Panc1 (cell line): ENCODE measurements at regions not wholly inside any gene's neighbourhood (a gene's known extent, or its start where the extent isn't known, plus 50 kb on each side); places are given as distances from the start of the nearest gene placed in this dataset.
A peak's percentile ranks its signal among the peaks of the same experiment; 100 is the strongest.

Experiments used
- ATAC-seq: fragments of 200-7000 bp; cut with Tn5 transposase; 2 replicates; pipeline ENCODE4 v1.9.1; 2020; ENCODE audit warnings: mild to moderate bottlenecking, moderate library complexity
- BruUV-seq: library from RNA; stranded (reverse); fragments of 400-500 nt; replicated peaks from 2 replicates; lab custom pipeline; 2021; lab: Mats Ljungman, UMichigan
- CTCF ChIA-PET: fragments of 300-600 bp; sonication (Branson Sonifier 250); formaldehyde crosslinking; loops from one replicate; lab custom pipeline; 2022; ENCODE audit warnings: antibody characterized with exemption; lab: Charles Lee
- POLR2A ChIA-PET: fragments of 300-600 bp; sonication (Branson Sonifier 250); formaldehyde crosslinking; loops from one replicate; lab custom pipeline; 2022; ENCODE audit warnings: antibody characterized with exemption; lab: Charles Lee
- DNase-seq: peaks from one replicate; pipeline ENCODE4 v3.0.0-alpha.2; 2010; ENCODE audit warnings: low read depth, low spot score
- H3K27ac ChIP-seq: 2 replicates; pipeline ENCODE4 v1.5.1; 2011; ENCODE audit warnings: mild to moderate bottlenecking, low read length, inconsistent platforms
- H3K27me3 ChIP-seq: fragments of 200-500 bp; sonication (Bioruptor generic); 2 replicates; pipeline ENCODE4 v1.6.0; 2014; ENCODE audit warnings: low read length, inconsistent platforms; ENCODE audit not compliant: control insufficient read depth, insufficient read depth
- H3K36me3 ChIP-seq: fragments of 200-500 bp; sonication (Bioruptor generic); 2 replicates; pipeline ENCODE4 v1.5.1; 2014; ENCODE audit warnings: inconsistent platforms, mild to moderate bottlenecking, low read length, moderate library complexity; ENCODE audit not compliant: control insufficient read depth, insufficient read depth
- H3K4me1 ChIP-seq: 2 replicates; pipeline ENCODE4 v1.5.1; 2011; ENCODE audit warnings: inconsistent platforms, mild to moderate bottlenecking, low read length, moderate library complexity; ENCODE audit not compliant: control insufficient read depth, insufficient read depth
- H3K4me3 ChIP-seq, 2 experiments: 2 replicates each; pipeline ENCODE4 v1.5.1; 2011 to 2012; ENCODE audit warnings: low read depth in 2 of 2, low read length in 2 of 2, mild to moderate bottlenecking in 2 of 2, inconsistent platforms in 1 of 2, moderate library complexity in 1 of 2
- H3K9me3 ChIP-seq: fragments of 200-500 bp; sonication (Bioruptor generic); 2 replicates; pipeline ENCODE4 v1.5.1; 2014; ENCODE audit warnings: low read depth, mild to moderate bottlenecking, inconsistent platforms, low read length, moderate library complexity; ENCODE audit not compliant: control insufficient read depth, insufficient read depth
- CTCF ChIP-seq: fragments of 450-650 bp; IDR thresholded peaks from 2 replicates; pipeline ENCODE4 v1.5.1; 2017; ENCODE audit warnings: mild to moderate bottlenecking
- POLR2AphosphoS5 ChIP-seq: IDR thresholded peaks from 2 replicates; pipeline ENCODE4 v1.6.1; 2012; ENCODE audit warnings: mild to moderate bottlenecking, low read depth, low read length, moderate library complexity
- SIN3A ChIP-seq: IDR thresholded peaks from 2 replicates; pipeline ENCODE4 v1.6.1; 2012; ENCODE audit warnings: low read depth, mild to moderate bottlenecking, low read length, moderate library complexity, borderline replicate concordance; ENCODE audit not compliant: insufficient read depth
- TCF7L2 ChIP-seq: IDR thresholded peaks from 2 replicates; pipeline ENCODE4 v1.6.1; 2011; ENCODE audit warnings: mild to moderate bottlenecking, low read depth, low read length, inconsistent platforms
- in situ Hi-C: cut with HindIII; loops from 2 replicates; pipeline ENCODE4 v1.10.0; 2016; ENCODE audit warnings: low sequenced_read_pairs, low pct_unique_long_range_greater_than_20kb
- intact Hi-C: fragments of 100-400 bp; cut with micrococcal nuclease; formaldehyde crosslinking; loops from one replicate; pipeline ENCODE4 v1.10.0; 2022; ENCODE audit not compliant: unreplicated experiment
- TF ChIP-seq, protein P1 (sequence below), 2 experiments: IDR thresholded peaks; 2 replicates each; pipeline ENCODE4 v1.6.1; 2011 to 2012; ENCODE audit warnings: low read depth in 2 of 2, control low read depth in 1 of 2, low read length in 1 of 2, mild to moderate bottlenecking in 1 of 2, moderate library complexity in 1 of 2; ENCODE audit not compliant: insufficient read depth in 1 of 2

- DNase-seq = no peak
- CTCF ChIA-PET = no interaction called here
Measured at GRCh38 chr15:98567951-98568350, 80.4 kb upstream of the IGF1R start.

DNA sequence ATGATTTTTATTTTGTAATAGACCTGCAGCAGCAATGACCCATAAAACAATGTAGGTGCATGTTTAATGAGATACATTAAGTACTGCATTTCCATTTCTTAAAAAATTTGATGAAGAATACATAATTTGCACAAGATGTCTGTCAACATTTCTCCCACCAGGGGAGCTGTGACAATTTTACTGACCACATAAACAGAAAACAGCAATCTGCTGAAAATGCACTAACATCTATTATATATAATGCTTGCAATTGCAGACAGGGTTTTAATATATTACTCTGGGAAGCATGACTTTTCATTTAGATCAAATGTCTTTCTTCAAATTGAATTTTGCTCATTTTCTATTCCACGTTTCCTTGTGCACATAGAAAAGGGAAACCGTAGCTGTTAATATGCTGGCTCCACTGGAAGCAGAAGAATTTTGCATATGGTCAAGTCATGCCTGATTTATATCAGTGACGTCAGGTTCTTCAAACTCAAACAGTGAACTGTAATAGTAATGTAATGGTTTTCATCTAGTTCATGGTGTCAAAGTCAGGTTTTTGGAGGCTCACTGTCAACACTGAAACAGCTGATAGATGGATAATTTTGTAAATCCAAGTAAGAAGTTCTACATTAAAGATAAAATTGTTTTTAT lies 79.8 kb upstream of the IGF1R start:
- BruUV-seq = no TSS peak
- DNase-seq (no peak), ATAC-seq (no peak)
- Histone ChIP-seq H3K36me3 (no peaks in the 10 kb centered on the region), H3K9me3 (no peaks in the 10 kb centered on the region), H3K4me1 (no peaks in the 10 kb centered on the region), H3K4me3 (no peak overlapping the region), H3K27ac (no peak overlapping the region), H3K27me3 (no peaks in the 10 kb centered on the region; the same call in 1 of the 2 replicates)
- in situ Hi-C loops (no loop called here), intact Hi-C loops (no loop called here)
- POLR2A ChIA-PET = interaction anchor here (0.6 kb wide), 1 partner anchor 8 kb away, joined by 3 read pairs; no protein-coding TSS in a partner anchor
- TF ChIP-seq SIN3A = no peak
- CTCF ChIA-PET = interaction anchor here (0.6 kb wide), 1 partner anchor 26 kb away, joined by 7 read pairs; no protein-coding TSS in a partner anchor

More at GRCh38 chr15:98567951-98568350, 80.4 kb upstream of the IGF1R start:
- TF ChIP-seq TCF7L2 (no peak), POLR2AphosphoS5 (no peak), CTCF (no peak), SIN3A (no peak)
- TF ChIP-seq, protein P1, sequence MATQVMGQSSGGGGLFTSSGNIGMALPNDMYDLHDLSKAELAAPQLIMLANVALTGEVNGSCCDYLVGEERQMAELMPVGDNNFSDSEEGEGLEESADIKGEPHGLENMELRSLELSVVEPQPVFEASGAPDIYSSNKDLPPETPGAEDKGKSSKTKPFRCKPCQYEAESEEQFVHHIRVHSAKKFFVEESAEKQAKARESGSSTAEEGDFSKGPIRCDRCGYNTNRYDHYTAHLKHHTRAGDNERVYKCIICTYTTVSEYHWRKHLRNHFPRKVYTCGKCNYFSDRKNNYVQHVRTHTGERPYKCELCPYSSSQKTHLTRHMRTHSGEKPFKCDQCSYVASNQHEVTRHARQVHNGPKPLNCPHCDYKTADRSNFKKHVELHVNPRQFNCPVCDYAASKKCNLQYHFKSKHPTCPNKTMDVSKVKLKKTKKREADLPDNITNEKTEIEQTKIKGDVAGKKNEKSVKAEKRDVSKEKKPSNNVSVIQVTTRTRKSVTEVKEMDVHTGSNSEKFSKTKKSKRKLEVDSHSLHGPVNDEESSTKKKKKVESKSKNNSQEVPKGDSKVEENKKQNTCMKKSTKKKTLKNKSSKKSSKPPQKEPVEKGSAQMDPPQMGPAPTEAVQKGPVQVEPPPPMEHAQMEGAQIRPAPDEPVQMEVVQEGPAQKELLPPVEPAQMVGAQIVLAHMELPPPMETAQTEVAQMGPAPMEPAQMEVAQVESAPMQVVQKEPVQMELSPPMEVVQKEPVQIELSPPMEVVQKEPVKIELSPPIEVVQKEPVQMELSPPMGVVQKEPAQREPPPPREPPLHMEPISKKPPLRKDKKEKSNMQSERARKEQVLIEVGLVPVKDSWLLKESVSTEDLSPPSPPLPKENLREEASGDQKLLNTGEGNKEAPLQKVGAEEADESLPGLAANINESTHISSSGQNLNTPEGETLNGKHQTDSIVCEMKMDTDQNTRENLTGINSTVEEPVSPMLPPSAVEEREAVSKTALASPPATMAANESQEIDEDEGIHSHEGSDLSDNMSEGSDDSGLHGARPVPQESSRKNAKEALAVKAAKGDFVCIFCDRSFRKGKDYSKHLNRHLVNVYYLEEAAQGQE (IDR thresholded peaks at IDR 0.05; ENCODE audit: insufficient read depth in 1 of 2, low read depth in 2 of 2, low read length in 1 of 2) = no peak
- Histone ChIP-seq H3K27me3 (no peaks in the 10 kb centered on the region; the same call in 1 of the 2 replicates), H3K36me3 (no peaks in the 10 kb centered on the region), H3K9me3 (no peaks in the 10 kb centered on the region), H3K4me1 (no peaks in the 10 kb centered on the region), H3K27ac (no peak overlapping the region), H3K4me3 (no peak overlapping the region)
- in situ Hi-C loops = no loop called here
- intact Hi-C loops = no loop called here
- peak; percentile 77; the same call in 1 of the 2 replicates for ATAC-seq
- no TSS peak for BruUV-seq
- POLR2A ChIA-PET = interaction anchor here (0.6 kb wide), 1 partner anchor 8 kb away, joined by 3 read pairs; no protein-coding TSS in a partner anchor

DNA sequence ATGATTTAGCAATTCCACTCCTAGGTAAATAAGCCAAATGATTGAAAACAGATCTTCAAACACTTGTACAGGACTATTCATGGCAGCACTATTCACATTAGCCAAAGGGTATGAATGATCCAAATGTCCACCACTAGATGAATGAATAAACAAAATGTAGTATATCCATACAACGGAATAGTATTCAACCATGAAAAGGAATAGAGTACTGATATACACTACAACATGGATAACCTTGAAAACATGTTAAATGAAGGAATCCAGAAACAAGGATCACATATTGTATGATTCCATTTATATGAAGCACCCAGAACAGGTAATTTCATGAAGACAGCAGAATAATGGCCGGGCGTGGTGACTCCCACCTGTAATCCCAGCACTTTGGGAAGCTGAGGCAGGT lies 78.2 kb upstream of the IGF1R start:
- in situ Hi-C loops (no loop called here), intact Hi-C loops (no loop called here)
- ATAC-seq = no peak
- TF ChIP-seq, protein P1 (IDR thresholded peaks at IDR 0.05; ENCODE audit: insufficient read depth in 1 of 2, low read depth in 2 of 2, low read length in 1 of 2) = no peak
- Histone ChIP-seq H3K9me3 (no peaks in the 10 kb centered on the region), H3K4me3 (no peak overlapping the region), H3K4me1 (no peaks in the 10 kb centered on the region), H3K36me3 (no peaks in the 10 kb centered on the region), H3K27me3 (no peaks in the 10 kb centered on the region; the same call in 1 of the 2 replicates), H3K27ac (no peak overlapping the region)
- CTCF ChIA-PET = no interaction called here
- BruUV-seq = no TSS peak
- POLR2A ChIA-PET = no interaction called here
- DNase-seq = no peak
